NCI-H1092 treated with DMSO at 0.1 percent for 48 hours (cell line): ENCODE measurements at regions not wholly inside any gene's neighbourhood (a gene's known extent, or its start where the extent isn't known, plus 50 kb on each side); places are given as distances from the start of the nearest gene placed in this dataset.
A peak's percentile ranks its signal among the peaks of the same experiment; 100 is the strongest.

Experiments
- DNase-seq: peaks from one replicate; lab custom pipeline; 2025; lab: John Stamatoyannopoulos, UW

DNA sequence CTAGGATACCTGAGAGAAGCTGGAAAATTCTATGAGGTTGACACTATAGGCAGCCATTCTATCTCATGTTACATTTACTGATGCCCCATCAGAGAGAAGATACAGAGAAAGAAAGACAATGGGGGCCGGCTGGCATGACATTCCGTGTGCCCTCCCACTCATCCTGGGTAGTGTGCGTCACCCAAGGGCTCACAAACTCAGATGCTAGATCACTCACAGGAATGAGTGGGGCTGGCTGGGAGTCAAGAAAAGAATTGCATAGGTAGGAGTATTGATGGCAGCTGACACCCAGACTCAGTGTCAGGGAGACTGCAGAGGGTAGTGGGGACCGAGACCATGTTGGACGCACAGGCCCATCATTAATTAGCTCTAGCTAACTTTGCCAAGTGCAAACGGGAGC is 1113.5 kb upstream of the AUTS2 start:
- no peak for DNase-seq

DNA sequence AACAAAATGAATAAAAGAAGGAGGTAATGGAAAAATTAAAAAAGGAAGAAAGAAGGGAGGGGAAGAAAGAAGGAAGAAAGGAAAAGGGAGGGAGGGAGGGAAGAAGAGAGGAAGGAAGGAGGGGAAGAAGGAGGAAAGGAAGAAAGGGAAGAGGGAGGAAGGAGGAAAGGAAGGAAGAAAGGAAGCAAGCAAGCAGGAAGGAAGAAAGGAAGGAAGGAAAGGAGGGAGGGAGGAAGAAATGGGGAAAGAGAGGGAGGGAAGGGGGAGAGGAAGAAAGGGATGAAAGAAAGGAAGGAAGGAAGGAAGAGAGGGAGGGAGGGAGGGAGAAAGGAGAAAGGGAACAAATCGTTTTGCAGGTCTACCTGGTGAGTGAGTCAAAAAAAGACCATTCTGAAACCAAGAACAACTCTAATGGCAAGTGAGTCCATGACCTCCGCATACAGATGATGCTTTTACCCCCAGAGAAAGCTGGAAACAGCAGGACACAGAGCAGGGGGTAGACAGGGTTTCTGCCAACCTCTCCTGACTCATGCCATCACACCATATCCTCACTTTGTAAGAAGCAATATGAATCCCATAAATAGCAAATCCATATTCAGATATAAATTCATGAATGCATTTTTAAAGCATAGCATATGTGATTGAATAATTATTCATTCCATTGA is 1112.9 kb upstream of the AUTS2 start:
- DNase-seq: no peak

DNA sequence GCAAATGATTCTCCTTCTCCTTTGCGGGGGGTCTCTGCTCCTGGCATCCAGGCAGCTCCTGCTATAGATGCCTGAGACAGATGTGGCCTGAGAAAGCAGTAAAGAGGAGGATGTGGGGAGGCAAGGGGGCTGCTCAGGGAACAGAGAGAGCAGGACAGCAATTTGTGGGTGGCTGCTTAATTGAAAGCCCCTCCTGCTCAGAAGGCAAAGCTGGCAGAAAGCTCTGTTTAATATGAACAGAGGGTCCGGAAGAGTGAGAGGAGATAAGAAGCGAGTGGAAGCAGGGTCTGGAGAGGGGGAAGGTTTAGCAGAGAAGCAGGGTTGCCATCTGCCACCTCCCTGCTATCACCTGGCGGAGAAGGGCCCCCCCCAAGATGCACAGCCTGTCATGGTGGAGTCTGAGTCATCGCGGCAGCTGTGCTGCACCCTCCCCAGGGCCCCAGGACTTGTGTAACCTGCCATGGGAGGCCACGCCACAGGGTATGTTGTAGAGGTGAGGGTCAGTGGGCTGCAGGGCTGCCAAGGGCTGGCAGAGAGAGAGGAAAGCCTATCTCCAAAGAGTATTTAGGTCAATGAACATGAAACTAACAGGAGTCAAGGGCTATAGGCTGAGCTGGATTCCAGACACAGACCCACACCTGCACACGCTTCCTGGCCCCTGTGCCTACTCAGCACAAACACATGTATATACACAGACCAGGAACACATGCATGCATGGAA is 1109.8 kb upstream of the AUTS2 start:
- no peak for DNase-seq

DNA sequence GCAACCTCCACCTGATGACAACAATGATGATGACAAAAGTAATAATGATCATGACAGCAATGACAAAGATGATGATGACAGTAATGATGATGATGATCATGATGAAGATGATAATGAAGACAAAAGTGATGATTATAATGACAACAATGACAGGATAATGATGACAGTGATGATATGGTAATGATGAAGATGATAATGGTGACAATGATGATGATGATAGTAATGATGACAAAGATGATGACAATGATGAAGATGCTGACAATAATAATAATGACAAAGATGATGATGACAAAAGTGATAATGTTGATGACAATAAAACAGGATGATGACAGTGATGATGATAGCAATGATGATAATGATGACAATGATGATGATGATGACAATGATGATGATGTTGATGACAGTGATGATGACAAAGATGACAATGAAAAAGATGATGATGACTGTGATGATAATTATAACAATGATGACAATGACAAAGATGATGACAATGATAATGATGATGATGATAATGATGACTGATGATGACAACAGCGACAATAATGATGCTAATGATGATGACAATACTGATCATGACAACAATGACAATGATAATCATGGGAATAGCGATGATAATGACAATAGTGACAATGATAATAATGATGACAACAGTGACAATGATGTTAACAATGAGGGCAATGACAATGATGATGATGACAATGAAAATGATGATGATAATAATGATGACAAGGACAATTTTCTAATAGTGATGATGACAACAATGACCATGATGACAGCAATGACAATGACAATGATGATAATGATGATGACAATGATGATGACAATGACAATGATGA is 1106.5 kb upstream of the AUTS2 start:
- DNase-seq: no peak

DNA sequence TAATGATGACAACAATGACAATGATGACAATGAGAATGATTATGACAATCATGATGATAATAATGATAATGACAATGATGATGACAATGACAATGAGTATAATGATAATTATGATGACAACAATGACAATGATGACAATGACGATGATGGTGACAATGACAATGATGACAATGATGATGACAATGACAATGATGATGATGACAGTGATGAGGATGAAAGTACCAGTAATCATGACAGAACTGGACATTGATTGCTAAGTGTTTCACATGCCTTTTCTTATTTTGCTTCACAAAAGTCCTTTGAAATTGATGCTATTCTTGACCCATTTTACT is 1106.0 kb upstream of the AUTS2 start:
- no peak for DNase-seq

DNA sequence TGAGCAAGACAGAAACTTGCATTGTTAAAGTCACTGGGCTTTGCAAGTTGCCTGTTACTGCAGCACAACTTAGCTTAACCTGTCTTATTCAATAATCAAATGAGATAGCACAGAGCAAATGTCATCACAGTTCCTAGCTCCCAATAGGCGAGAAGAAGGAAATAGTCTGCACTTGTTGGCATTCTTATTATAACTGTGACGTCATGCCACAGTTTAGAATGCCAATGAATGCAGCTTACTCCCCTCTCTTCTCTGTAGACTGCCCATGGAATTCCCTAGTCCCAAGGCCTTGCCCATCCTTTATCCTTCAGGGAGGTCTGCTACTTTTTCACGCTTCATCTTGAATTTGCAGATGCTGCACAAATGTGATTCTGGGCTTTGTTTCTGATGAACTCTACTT is 1094.9 kb upstream of the AUTS2 start:
- no peak for DNase-seq

DNA sequence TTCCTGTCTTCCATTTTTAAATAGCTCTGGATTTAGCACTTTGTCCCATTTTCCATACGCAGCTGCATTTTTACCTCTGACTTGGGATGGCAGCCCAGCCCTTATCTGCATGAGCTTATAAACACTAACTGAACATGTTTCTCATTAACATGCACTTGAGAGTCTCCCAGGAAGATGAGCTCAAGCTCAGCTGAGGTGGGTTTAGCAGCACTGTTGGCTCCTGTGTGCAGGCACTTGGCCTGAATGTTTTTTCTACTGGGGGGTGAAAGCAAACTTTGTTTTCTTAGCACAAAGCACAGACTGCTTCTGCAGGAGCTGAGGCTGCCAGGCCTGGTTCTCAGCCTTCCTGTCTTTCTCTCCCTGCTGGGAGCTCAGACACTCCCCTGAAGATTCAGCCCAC is 1093.6 kb upstream of the AUTS2 start:
- no peak for DNase-seq

DNA sequence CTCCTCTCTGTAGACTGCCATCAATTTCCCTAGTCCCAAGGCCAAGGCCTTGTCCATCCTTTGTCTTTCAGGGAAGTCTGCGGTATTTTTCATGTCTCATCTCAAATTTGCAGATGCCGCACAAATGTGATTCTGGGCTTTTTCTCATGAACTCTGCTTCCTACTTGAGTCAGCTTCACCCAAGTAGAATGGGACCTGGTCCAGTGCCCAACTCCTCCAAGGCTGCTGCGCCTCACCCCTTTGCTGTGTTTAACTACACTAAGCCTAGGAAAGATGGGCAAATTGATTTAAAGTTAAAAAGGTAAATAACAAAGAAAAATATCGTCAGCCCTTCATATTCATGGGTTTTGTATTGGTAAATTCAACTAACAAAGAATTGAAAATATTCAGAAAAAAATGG is 1092.6 kb upstream of the AUTS2 start:
- no peak for DNase-seq

DNA sequence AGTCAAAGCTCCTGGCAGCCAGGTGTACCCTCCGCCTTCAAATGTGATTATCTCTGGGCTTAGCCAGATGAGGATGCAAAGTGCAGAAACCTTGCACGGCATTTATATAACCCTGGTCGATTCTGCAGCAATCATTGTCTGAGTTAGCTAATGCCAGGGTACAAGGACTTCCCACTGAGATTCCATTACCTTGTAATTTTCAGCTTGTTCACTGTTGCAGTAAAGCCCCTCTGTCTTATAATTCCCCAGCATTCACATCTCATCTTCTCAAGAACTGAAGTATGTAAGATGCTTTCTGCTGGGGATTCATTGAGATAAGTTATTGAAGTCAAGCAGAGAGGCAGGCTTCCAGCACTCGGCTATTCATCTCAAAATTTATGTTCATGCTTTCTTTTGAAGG is 1090.6 kb upstream of the AUTS2 start:
- no peak for DNase-seq

DNA sequence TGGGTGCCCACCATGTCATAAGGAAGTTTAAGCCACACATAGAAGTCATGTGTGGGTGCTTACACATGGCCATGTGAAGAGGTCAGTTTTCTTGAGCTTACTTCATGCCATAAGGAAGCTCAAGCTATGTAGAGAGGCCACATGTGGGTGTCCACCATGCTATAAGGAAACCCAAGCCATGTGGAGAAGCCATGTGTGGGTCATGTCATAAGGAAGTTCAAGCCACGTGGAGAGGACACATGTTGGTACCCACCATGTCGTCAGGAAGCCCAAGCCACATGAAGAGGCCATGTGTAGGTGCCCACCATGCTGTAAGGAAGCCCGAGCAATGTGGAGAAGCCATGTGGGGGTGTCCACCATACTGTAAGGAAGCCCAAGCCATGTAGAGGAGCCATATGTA is 1089.2 kb upstream of the AUTS2 start:
- no peak for DNase-seq

DNA sequence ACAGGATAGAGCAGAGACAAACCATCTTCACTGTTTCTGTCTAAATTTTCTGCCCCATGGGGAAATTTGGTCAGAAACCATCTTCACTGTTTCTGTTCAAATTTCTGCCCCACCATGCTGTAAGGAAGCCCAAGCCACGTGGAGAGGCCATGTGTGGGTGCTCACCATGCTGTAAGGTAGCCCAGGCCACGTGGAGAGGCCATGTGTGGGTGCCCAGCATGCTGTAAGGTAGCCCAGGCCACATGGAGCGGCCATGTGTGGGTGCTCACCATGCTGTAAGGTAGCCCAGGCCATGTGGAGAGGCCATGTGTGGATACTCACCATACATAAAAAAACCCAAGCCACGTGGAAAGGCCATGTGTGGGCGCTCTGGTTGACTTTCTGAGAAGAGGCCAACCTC is 1088.7 kb upstream of the AUTS2 start:
- DNase-seq: no peak

DNA sequence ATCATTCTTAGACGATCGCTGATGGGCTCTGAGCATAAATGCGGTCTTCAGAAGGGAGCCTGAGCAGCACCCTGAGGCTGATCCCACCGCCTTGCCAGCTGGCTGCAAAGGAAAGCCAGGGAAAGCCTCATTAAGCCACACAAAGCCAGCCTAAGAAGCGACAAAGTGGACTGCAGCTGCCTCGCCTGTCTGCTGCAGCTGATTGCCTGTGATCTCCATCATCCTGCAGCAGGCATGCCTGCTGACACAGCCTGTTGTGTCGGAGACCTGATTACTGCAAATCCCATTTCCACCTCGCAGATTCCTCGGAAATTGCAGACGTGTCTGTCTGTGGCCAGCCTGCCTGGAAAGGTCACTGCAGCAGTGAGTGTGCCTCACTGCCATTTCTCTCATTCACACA is 1087.0 kb upstream of the AUTS2 start:
- DNase-seq: peak; percentile 77

DNA sequence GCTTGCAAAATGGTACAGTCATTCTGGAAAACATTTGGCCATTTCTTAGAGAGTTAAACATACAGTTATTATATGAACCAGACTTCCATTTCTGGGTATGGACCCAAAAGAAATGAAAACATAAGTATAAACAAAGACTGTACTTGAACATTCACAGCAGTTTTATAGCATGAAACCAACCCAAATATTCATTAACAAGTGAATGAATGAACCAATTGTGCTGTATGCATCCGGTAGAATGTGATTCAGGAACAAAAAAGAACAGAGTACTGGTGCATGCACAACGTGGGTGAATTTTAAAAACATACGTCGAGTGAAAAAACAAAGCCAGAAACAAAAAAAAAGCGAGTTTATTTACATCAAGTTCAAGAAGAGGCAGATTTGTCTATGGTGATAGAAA is 1085.8 kb upstream of the AUTS2 start:
- DNase-seq: no peak

DNA sequence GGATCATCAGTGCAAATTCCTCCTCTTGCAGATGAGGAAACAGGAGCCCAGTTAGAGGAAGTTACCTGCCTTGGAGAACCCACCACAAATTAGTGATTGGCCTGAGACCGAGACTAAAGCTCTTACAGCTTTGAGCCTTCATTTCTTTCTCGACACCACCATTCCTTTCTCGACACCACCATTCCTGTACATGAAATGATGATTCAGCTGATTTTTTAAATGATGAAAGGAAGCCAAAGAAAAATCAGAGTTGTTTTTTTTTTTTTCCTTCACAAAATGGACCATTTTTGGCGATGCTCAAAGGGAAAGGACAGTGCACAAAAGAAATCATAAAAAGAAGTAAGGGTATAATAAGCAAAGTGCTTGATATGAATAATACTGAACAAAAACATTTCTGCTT is 1080.2 kb upstream of the AUTS2 start:
- DNase-seq: no peak

DNA sequence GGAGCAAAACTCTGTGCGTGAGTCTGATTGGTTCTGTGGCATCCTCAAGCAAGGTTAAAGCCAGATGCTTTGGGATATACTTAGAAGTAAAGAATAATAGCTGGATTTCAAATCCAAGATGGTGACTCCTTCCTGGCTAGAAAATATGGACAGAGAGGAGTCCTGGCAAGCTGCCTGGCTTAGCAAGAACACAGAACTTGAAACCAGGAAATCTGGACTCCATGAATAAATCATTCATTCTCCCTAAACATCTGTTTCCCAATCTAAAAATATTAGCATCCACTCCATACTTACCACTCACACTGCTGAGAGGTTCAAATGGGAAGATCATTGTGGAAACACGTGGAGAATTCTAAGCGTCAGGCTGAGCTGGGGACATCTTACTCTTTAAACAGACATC is 1074.1 kb upstream of the AUTS2 start:
- no peak for DNase-seq

DNA sequence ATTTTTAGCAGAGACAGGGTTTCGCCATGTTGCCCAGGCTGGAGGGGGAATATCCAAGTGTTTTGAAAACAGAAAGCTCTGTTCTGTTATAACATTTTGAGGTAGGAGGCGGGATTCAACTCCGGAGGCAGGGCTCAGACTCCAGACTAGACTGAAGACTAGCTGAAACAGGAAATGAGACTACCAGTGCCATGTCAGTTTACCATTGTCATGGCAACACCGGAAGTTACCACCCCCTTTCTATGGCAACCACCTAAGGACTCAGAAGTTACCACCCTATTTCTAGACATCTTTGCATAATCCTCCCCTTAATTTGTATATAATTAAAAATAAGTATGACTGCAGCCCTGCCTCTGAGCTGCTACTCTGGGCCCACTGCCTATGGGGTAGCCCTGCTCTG is 1069.1 kb upstream of the AUTS2 start:
- DNase-seq: no peak

DNA sequence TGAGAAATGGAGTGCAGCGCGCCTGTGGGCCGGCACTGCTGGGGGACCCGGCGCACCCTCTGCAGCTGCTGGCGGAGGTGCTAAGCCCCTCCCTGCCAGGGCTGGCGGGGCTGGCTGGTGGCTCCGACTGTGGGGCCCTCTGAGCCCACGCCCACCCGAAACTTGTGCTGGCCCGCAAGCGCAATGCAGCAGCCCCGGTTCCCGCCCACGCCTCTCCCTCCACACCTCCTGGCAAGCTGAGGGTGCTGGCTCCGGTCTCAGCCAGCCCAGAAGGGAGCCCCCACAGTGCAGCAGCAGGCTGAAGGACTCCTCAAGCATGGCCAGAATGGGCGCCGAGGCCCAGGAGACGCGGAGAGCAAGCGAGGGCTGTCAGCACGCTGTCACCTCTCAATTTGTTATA is 1063.0 kb upstream of the AUTS2 start:
- DNase-seq: peak; percentile 16

DNA sequence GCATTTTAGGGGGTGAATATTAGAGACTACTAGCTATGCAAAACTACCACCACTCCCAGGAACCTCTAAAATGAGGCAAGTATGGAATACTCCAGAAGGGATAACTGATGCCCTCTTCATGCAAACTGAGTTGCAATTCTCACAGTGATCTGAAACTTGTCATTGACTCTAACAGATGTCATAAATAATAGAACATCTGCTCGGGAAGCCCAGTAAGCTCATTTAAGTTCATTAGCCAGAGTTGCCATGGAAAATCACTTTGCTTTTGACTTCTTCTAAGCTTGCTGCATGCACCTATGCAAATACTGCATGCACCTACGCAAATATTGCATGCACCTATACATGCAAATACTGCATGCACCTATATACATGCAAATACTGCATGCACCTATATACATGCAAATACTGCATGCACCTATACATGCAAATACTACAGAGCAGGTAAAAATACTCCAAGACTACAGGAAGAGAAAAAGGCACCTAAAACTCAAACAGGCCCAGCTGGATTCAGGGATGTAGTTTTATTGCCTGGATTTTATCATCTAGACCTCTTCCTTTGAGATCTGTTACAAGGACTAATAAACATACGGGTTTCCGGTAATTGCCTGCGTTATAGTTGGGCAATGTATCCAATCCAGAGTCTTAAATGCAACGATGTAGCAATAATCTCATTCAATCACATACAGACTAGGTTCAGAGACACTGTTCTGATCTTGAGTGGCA is 1061.1 kb upstream of the AUTS2 start:
- no peak for DNase-seq

DNA sequence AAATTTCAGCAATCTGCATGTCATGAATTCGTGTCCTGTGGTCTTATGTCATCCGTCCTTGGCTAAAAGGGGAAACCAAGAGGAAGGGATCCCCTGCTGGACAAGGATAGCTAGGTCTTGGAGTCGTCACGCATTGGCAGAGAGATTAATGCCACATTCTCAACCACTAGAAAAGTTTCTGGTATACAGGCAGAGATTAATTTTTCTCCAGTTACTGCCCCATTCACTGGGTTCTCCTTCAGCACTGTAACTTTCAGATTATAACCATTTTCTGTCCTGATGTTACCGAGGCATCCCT is 1060.6 kb upstream of the AUTS2 start:
- DNase-seq: no peak

DNA sequence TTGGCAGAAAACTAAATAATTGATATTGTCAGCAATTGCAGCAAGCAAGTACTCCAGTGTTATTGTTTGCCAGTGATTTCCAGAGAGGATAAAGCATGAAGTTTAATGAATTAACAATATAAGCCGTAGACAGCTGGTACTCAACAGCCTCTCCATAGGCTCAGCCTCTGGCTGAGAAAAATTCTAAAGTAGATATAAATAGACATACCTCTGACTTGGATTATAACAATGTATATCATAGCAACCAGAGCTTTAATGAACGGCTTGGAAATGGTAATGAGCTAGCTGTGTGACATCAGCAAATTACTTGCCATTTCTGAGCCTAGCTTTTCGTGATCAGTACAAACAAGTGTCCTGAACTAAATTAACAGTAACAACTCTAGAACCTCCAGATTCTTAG is 1055.4 kb upstream of the AUTS2 start:
- peak; percentile 35 for DNase-seq

DNA sequence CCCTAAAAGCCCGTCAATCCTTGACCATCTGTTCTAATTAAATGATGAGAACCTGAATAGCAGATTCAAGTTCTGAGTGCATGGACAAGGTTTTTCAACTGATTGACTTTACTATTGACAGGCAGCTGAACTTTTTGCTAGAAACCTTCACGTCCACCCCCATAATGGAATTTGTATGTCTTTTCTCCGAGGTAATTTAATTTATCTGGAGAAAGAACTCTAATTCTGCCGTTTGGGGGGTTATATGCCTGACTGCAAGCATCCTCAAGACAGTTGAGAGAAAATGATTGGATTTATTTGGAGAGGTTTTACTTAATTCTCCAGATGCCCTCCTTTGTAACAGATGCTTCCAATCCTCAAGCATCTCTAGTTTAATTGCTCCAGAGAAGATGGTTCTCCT is 1053.4 kb upstream of the AUTS2 start:
- no peak for DNase-seq

DNA sequence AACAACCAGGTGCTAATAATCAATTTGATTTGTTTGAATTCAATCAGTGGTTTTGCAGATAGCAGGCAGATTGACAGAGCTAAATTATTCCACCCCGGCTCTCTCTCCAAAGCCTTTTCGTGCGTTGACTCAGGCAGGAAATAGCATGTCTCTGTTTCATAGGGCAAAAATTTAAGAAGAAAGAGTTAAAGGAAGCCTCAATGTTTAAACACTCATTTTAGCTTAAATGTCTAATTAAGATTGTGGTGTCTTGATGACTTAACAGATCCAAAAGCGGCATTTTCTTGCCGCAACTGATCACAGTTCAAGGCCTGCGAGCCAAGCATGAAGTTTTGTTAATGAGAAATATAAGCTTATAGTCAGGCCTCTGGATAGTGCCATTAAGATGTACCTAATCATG is 1051.1 kb upstream of the AUTS2 start:
- no peak for DNase-seq

DNA sequence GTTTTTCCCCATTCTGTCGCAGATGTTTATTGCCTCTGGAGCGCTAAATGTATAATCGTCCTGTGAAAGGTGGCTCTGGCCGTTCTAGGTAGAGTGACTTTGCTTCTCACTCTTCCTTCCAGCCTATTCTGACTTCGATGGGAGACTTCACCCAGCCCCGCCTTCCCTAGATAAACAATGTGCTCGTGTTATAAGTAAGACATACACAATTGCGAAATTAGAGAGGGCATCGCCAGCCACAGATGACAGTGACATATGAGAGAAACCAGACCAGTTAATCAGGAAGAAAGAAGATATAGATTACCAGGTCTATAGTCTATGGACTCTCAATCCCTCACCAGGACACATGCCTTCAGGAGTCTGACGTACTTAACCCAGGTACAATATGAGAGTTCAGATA is 1050.5 kb upstream of the AUTS2 start:
- DNase-seq: no peak
